GM12865 (cell line): ENCODE measurements at regions not wholly inside any gene's neighbourhood (a gene's known extent, or its start where the extent isn't known, plus 50 kb on each side); places are given as distances from the start of the nearest gene placed in this dataset.

Experiments
- DNase-seq: peaks from one replicate; pipeline ENCODE4 v3.0.0; 2010; ENCODE audit warnings: low read depth
- H3K4me3 ChIP-seq: 2 replicates; pipeline ENCODE4 v1.5.1; 2011; ENCODE audit warnings: mild to moderate bottlenecking, low read depth, low read length, control low read depth
- TF ChIP-seq, protein P1 (sequence below): IDR thresholded peaks from 2 replicates; pipeline ENCODE4 v1.5.1; 2011; ENCODE audit warnings: low read length, control low read depth, low read depth, inconsistent platforms; ENCODE audit not compliant: insufficient read depth; ENCODE audit errors: missing control alignments

- H3K4me3 ChIP-seq = no peak overlapping the region
- DNase-seq = no peak
- TF ChIP-seq, protein P1, sequence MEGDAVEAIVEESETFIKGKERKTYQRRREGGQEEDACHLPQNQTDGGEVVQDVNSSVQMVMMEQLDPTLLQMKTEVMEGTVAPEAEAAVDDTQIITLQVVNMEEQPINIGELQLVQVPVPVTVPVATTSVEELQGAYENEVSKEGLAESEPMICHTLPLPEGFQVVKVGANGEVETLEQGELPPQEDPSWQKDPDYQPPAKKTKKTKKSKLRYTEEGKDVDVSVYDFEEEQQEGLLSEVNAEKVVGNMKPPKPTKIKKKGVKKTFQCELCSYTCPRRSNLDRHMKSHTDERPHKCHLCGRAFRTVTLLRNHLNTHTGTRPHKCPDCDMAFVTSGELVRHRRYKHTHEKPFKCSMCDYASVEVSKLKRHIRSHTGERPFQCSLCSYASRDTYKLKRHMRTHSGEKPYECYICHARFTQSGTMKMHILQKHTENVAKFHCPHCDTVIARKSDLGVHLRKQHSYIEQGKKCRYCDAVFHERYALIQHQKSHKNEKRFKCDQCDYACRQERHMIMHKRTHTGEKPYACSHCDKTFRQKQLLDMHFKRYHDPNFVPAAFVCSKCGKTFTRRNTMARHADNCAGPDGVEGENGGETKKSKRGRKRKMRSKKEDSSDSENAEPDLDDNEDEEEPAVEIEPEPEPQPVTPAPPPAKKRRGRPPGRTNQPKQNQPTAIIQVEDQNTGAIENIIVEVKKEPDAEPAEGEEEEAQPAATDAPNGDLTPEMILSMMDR = no peak
These were observed 73.9 kb downstream of the LSM3 start for GRCh38 chr3:14252321-14253021.

DNA sequence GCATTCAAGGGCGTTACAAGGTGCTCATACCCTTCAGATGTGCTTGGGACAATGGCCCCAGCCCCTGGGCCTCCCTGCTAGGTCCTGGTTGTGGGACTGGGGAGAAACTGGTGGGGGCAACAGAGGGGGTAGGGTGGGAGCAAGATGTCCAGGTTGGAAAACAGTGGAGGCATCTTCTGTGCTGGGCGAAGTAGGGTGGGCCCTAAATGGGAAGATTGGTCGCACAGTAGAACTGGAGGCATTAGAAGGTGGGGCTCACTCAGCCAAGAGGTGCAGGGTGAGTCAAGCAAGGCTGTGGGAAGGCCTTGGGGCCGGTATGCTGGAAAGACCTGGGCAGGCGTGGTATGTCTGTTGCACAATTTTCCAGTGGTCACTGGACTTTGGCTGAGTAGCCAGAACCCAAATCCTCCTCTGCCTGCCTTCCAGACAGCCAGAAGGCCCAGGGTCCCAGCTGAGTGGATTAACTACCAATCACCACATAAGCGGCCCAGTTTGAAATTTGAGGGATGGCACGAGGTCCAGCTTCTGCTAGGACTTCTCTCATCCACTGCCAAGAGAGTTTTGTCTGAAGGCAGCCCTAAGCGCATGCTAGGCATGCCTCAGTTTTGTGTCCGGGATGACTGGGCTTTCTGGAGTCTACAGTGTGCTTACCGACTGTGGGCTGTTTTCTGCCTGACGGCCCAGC, 74.5 kb downstream of the LSM3 start:
- H3K4me3 ChIP-seq = no peak overlapping the region
- no peak for DNase-seq
- TF ChIP-seq, protein P1 = no peak

- no peak overlapping the region for H3K4me3 ChIP-seq
- no peak for DNase-seq
- TF ChIP-seq, protein P1 = no peak
These were observed 75.2 kb downstream of the LSM3 start for GRCh38 chr3:14253707-14254382.

GRCh38 chr3:14254812-14255702, 76.4 kb downstream of the LSM3 start:
- no peak for DNase-seq
- TF ChIP-seq, protein P1 = no peak
- H3K4me3 ChIP-seq = no peak overlapping the region

DNA sequence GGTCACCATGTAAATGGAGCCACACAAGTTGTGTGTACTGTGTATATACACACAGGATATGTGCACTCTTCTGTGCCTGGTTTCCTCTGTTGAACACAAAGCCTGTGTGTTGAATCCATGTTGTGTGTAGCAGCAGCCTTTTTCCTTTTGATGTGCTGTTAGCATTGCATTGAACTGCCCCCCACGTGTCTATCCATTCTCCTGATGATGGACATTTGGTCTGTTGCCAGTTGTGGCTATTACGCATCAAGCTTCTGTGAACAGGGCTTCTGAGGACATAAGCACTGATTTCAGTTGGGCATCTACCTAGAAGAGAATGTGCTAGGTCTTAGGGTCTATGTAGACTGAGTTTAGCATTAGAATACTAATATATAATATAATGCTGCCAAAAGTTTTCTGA, 77.4 kb downstream of the LSM3 start:
- no peak for DNase-seq
- H3K4me3 ChIP-seq = no peak overlapping the region
- TF ChIP-seq, protein P1 = no peak

- DNase-seq = no peak
- H3K4me3 ChIP-seq = no peak overlapping the region
These were observed 78.1 kb downstream of the LSM3 start for GRCh38 chr3:14256561-14257342.

More at GRCh38 chr3:14256561-14257342, 78.1 kb downstream of the LSM3 start:
- TF ChIP-seq, protein P1 = no peak
